ENCODE measurements at regions not wholly inside any gene's neighbourhood (a gene's known extent, or its start where the extent isn't known, plus 50 kb on each side); places are given as distances from the start of the nearest gene placed in this dataset.

DNA sequence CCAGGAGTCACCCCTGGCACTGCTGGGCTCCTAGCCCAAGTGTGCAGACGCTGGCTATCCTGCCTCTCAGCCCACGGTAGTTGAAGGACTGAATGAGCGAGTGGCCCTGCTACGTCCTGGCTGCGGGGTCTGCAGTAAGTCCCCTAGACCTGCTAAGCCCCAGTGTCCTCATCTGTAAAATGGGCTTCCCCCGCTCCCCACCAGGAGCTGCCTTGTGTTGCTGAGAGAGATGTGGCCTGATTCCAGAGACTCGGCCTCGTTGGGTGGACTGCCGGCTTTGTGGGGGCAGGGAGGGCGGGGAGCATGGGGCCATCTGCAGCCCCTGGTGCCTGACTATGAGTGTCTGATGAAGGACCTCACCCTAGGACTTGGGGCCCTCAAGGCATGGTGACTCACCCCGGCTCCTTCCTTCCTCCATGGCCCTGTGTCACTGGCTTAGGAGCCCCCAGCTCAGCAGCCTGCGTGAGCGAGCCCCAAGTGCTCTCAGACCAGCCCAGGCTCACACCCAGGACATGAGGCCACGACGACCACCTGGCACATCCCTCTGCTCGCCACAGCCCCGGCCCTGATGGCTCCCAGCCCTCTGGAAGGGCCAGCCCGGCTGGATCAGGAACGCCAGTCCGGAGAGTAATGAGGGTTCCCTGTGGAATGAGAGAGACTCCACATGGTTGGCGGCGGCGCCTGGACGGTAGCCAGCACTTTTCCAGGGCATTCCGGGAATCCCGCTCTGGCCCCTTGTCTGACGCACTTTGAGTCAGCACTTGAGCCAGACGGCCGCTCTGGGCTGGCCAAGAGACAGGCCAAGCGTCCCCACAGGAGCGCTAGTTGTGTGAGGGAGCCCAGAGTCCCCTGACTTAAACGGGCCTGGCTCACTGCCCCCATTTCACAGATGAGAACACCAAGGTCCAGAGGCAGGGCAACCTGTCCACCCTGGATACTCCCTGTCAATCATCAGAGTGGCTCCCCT, 50.5 kb upstream of the SHISAL1 start:
- WGBS (ENCODE audit: extremely low coverage, insufficient coverage, insufficient read length) = no CpG with 5 or more reads among the region's 32 CpGs
- no peak overlapping the region for H3K4me2 ChIP-seq (ENCODE audit: low read length)
- H3K4me1 ChIP-seq (ENCODE audit: control insufficient read depth in 1 of 2, insufficient read depth in 2 of 2, low read length in 2 of 2) = peaks cover 3 to 15% of the 10 kb centered on the region in 2 experiments
- no peak overlapping the region for H3K18ac ChIP-seq (ENCODE audit: low read length)
- no peak overlapping the region for H3K4me3 ChIP-seq (ENCODE audit: low read depth, low read length)
- H2AK5ac ChIP-seq (ENCODE audit: low read length) = no peak overlapping the region
- H3K14ac ChIP-seq (ENCODE audit: low read length) = no peak overlapping the region
- DNase-seq = peak; percentile 83
- no peak overlapping the region for H3K9ac ChIP-seq (ENCODE audit: low read length)
- H3K36me3 ChIP-seq (ENCODE audit: control insufficient read depth in 1 of 2, insufficient read depth in 2 of 2, low read length in 2 of 2) = no peaks in the 10 kb centered on the region
- no peak overlapping the region for H4K12ac ChIP-seq (ENCODE audit: low read depth, low read length)
- no peaks in the 10 kb centered on the region for H3K27me3 ChIP-seq (ENCODE audit: insufficient read depth, low read length)
- no peak overlapping the region for H4K91ac ChIP-seq (ENCODE audit: low read depth, low read length)
- no peak overlapping the region for H3K4ac ChIP-seq (ENCODE audit: low read depth, low read length)
- H3K9me3 ChIP-seq (ENCODE audit: insufficient read depth, low read depth, low read length) = no peaks in the 10 kb centered on the region
- H3K27ac ChIP-seq (ENCODE audit: low read depth, low read length) = no peak overlapping the region
- no peak overlapping the region for H2BK12ac ChIP-seq (ENCODE audit: low read length)
- no peak overlapping the region for H4K8ac ChIP-seq (ENCODE audit: low read depth, low read length)
- no peak overlapping the region for H2BK120ac ChIP-seq (ENCODE audit: insufficient read depth, low read length, poor library complexity)
- H2BK5ac ChIP-seq (ENCODE audit: low read depth, low read length, poor library complexity) = no peak overlapping the region
- no peaks in the 10 kb centered on the region for H3K79me2 ChIP-seq (ENCODE audit: control insufficient read depth, insufficient read depth, low read length, poor library complexity)
- no peak overlapping the region for H3K23ac ChIP-seq (ENCODE audit: low read length)
- H3K79me1 ChIP-seq (ENCODE audit: low read length) = no peaks in the 10 kb centered on the region
- H2AFZ ChIP-seq (ENCODE audit: insufficient read depth, low read length, poor library complexity) = no peak overlapping the region

GRCh38 chr22:44362249-44363012, 49.7 kb upstream of the SHISAL1 start:
- Histone ChIP-seq H2AFZ (ENCODE audit: insufficient read depth, low read length, poor library complexity) (no peak overlapping the region), H4K12ac (ENCODE audit: low read depth, low read length) (no peak overlapping the region), H4K91ac (ENCODE audit: low read depth, low read length) (no peak overlapping the region), H2BK120ac (ENCODE audit: insufficient read depth, low read length, poor library complexity) (no peak overlapping the region), H2BK12ac (ENCODE audit: low read length) (no peak overlapping the region), H3K9ac (ENCODE audit: low read length) (no peak overlapping the region), H3K36me3 (ENCODE audit: control insufficient read depth in 1 of 2, insufficient read depth in 2 of 2, low read length in 2 of 2) (no peaks in the 10 kb centered on the region), H3K27ac (ENCODE audit: low read depth, low read length) (no peak overlapping the region), H3K18ac (ENCODE audit: low read length) (no peak overlapping the region), H2AK5ac (ENCODE audit: low read length) (no peak overlapping the region), H3K79me1 (ENCODE audit: low read length) (no peaks in the 10 kb centered on the region), H3K4me3 (ENCODE audit: low read depth, low read length) (no peak overlapping the region), H3K23ac (ENCODE audit: low read length) (no peak overlapping the region), H2BK5ac (ENCODE audit: low read depth, low read length, poor library complexity) (no peak overlapping the region), H3K79me2 (ENCODE audit: control insufficient read depth, insufficient read depth, low read length, poor library complexity) (no peaks in the 10 kb centered on the region), H3K4ac (ENCODE audit: low read depth, low read length) (no peak overlapping the region), H3K9me3 (ENCODE audit: insufficient read depth, low read depth, low read length) (no peaks in the 10 kb centered on the region), H3K4me1 (ENCODE audit: control insufficient read depth in 1 of 2, insufficient read depth in 2 of 2, low read length in 2 of 2) (peaks cover 3 to 15% of the 10 kb centered on the region in 2 experiments), H3K4me2 (ENCODE audit: low read length) (no peak overlapping the region), H3K14ac (ENCODE audit: low read length) (no peak overlapping the region), H4K8ac (ENCODE audit: low read depth, low read length) (no peak overlapping the region), H3K27me3 (ENCODE audit: insufficient read depth, low read length) (no peaks in the 10 kb centered on the region)
- no peak for DNase-seq
- WGBS (ENCODE audit: extremely low coverage, insufficient coverage, insufficient read length) = no CpG with 5 or more reads among the region's 8 CpGs

Data from trophoblast cell (in vitro differentiated cells and primary cell).